ENCODE measurements at regions not wholly inside any gene's neighbourhood (a gene's known extent, or its start where the extent isn't known, plus 50 kb on each side); places are given as distances from the start of the nearest gene placed in this dataset.
"Not testable (repeated sequence)": the region's sequence is repeated elsewhere in the genome, so short reads cannot be mapped to it uniquely, and the experiment has no call there.

- no peak for FAIRE-seq
- no peak for DNase-seq (ENCODE audit: low spot score in 2 of 2)
These were observed 79.6 kb downstream of the INSIG1 start for GRCh38 chr7:155377071-155377837.

- no peak for FAIRE-seq
These were observed 79.9 kb upstream of the EN2 start for GRCh38 chr7:155377838-155378579.

GRCh38 chr7:155378580-155378934 is 79.4 kb upstream of the EN2 start:
- DNase-seq (ENCODE audit: low spot score in 2 of 2) (no peak), FAIRE-seq (no peak)

More at GRCh38 chr7:155377838-155378579, 79.9 kb upstream of the EN2 start:
- DNase-seq (ENCODE audit: low spot score in 2 of 2): no peak

- DNase-seq (ENCODE audit: low spot score in 2 of 2): no peak
- no peak for FAIRE-seq
These were observed 78.7 kb upstream of the EN2 start for GRCh38 chr7:155378959-155379871.

GRCh38 chr7:155380221-155380861 is 77.6 kb upstream of the EN2 start:
- FAIRE-seq (no peak), DNase-seq (ENCODE audit: low spot score in 2 of 2) (peak; percentile 68 to 81)

GRCh38 chr7:155380976-155381851 is 76.7 kb upstream of the EN2 start:
- DNase-seq (ENCODE audit: low spot score in 2 of 2) (no peak), FAIRE-seq (no peak)

- no peak for FAIRE-seq
- no peak for DNase-seq (ENCODE audit: low spot score in 2 of 2)
These were observed 75.8 kb upstream of the EN2 start for GRCh38 chr7:155381852-155382801.

GRCh38 chr7:155382802-155383171 is 75.1 kb upstream of the EN2 start:
- DNase-seq (ENCODE audit: low spot score in 2 of 2): no peak
- no peak for FAIRE-seq

GRCh38 chr7:155383756-155384491 is 74.0 kb upstream of the EN2 start:
- DNase-seq (ENCODE audit: low spot score in 2 of 2) (no peak), FAIRE-seq (no peak)

GRCh38 chr7:155384751-155385150 is 73.2 kb upstream of the EN2 start:
- FAIRE-seq: no peak
- DNase-seq (ENCODE audit: low spot score in 2 of 2): no peak

GRCh38 chr7:155385182-155385581 is 72.7 kb upstream of the EN2 start:
- DNase-seq (ENCODE audit: low spot score in 2 of 2); FAIRE-seq: not testable (repeated sequence)

GRCh38 chr7:155386608-155387007 is 71.3 kb upstream of the EN2 start:
- FAIRE-seq: no peak

GRCh38 chr7:155387066-155387620 is 70.8 kb upstream of the EN2 start:
- no peak for DNase-seq (ENCODE audit: low spot score in 2 of 2)
- FAIRE-seq: no peak

More at GRCh38 chr7:155386608-155387007, 71.3 kb upstream of the EN2 start:
- DNase-seq (ENCODE audit: low spot score in 2 of 2): no peak

GRCh38 chr7:155388561-155388960 is 69.4 kb upstream of the EN2 start:
- DNase-seq (ENCODE audit: low spot score in 2 of 2): no peak
- FAIRE-seq: no peak

- DNase-seq (ENCODE audit: low spot score in 2 of 2) (no peak), FAIRE-seq (no peak)
These were observed 66.5 kb upstream of the EN2 start for GRCh38 chr7:155391414-155391813.

GRCh38 chr7:155392726-155393570 is 65.0 kb upstream of the EN2 start:
- no peak for FAIRE-seq
- no peak for DNase-seq (ENCODE audit: low spot score in 2 of 2)
